IPS-18c (cell line): ENCODE measurements at regions not wholly inside any gene's neighbourhood (a gene's known extent, or its start where the extent isn't known, plus 50 kb on each side); places are given as distances from the start of the nearest gene placed in this dataset.

ENCODE experiments used
- H3K4me3 ChIP-seq: 2 replicates; pipeline ENCODE4 v1.7.0; 2013; ENCODE audit warnings: low read depth, mild to moderate bottlenecking, low read length, moderate library complexity; ENCODE audit not compliant: insufficient read depth
- H3K9me3 ChIP-seq: one replicate; pipeline ENCODE4 v1.6.1; 2013; ENCODE audit warnings: mild to moderate bottlenecking, low read length, moderate library complexity; ENCODE audit not compliant: control insufficient read depth, insufficient read depth

GRCh38 chr18:46413684-46414083, 243.3 kb downstream of the LOXHD1 start:
- H3K9me3 ChIP-seq: no peaks in the 10 kb centered on the region
- H3K4me3 ChIP-seq: no peak overlapping the region

- Histone ChIP-seq H3K9me3 (no peaks in the 10 kb centered on the region), H3K4me3 (no peak overlapping the region)
Observed at GRCh38 chr18:46414863-46415262, 242.2 kb downstream of the LOXHD1 start.

DNA sequence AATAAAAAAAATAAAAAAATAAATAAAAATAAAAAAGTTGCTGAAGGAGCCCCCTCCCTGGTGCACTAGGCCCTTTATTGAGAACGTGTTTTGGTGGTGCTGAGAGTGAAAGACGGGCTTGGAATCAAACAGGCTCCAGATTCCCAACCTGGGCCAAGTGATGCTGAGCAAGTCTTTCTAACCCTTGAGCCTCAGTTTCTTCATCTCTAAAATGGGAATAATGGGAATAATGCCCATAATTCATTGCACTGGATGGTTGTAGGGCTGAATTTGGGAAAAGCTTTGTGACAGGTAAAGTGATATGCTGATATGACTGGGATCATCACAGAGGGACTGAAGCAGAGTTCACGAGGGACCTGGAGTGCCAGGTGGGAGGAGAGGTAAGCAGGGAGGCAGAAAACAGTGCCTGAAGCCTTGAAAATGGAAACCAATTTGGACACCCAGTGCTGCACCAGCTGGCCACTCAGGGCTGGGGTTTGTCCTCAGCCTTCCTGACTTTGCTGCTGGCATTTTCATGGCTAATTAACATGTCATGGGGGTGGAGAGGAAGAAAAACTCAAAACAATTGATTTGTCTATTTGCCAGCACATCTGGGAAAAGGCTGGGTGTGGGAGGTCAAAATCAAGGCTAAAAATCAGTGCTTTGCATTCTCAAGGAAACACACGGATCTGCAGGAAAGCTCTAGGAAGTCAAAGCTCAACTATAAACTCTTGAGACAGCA, 241.3 kb downstream of the LOXHD1 start:
- H3K4me3 ChIP-seq: no peak overlapping the region
- no peaks in the 10 kb centered on the region for H3K9me3 ChIP-seq

DNA sequence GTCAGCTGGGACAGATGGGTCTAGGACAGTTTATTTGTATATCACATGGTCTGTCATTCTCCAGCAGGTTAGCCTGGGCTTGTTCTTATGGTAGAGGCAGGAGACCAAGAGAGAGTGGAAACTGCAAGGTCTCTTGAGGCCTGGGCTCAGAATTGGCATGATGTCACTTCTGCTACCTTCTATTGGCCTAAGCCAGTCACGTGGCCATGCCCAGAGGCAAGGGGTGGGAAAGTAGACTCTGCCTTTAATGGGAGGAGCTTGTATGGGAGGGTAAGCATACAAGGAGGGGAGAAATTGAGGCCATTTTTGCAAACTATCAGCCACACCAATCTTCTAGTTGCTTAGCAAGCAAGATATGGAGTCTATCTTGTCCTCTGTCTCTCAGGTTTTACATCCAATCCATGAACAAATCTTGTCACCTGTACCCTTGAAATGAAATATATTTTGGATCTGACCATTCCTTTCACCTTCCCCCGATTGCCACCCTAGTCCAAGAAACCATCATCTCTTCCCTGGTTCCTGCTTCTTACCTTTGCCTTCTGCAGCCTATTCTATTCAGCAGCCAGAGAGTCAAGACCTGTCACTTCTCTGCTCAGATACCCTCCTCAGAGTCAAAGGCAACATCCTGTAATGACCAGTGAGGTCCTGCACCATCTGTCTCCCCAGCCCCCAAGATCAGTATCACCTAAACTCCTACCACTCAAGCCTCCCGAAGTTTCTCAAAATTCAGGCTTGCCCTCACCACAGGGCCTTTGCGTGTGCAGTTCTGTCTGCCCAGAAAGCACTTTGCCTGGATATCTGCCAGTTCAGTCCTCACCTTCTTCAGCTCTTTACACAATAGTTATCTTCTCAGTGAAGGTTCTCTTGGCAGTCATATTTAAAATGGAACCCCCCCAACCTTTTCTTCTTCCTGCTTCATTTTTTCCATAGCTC, 240.0 kb downstream of the LOXHD1 start:
- Histone ChIP-seq H3K4me3 (no peak overlapping the region), H3K9me3 (no peaks in the 10 kb centered on the region)

DNA sequence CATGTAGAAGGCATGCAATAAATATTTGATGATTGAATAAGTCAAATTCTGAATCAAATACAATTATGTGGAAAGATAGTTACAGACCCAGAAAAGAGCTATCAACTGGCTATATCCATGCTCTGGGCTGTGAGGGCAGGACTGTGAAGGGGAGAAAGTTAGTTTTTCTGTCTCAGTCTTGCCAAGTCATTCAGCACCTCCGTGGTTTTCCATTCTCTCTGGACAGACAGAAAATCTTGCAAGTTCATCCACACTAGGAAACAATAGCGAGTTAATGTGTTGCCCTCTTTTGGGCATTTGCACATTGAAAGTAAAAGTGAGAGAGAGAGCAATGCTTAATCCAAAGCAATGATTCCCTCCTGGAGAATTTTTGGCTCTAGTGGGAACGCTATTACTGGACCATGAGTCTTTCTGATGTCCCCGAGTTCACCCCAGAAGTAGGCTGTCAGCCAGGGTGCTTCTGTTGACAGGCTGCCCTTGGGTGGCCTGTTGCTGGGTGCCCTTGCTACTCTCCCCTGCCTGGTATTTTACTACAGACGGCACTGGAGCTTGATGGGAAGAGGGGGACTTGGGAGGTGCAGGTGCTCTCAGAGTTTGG, 238.3 kb downstream of the LOXHD1 start:
- peaks cover under 1% of the 10 kb centered on the region for H3K9me3 ChIP-seq
- no peak overlapping the region for H3K4me3 ChIP-seq

DNA sequence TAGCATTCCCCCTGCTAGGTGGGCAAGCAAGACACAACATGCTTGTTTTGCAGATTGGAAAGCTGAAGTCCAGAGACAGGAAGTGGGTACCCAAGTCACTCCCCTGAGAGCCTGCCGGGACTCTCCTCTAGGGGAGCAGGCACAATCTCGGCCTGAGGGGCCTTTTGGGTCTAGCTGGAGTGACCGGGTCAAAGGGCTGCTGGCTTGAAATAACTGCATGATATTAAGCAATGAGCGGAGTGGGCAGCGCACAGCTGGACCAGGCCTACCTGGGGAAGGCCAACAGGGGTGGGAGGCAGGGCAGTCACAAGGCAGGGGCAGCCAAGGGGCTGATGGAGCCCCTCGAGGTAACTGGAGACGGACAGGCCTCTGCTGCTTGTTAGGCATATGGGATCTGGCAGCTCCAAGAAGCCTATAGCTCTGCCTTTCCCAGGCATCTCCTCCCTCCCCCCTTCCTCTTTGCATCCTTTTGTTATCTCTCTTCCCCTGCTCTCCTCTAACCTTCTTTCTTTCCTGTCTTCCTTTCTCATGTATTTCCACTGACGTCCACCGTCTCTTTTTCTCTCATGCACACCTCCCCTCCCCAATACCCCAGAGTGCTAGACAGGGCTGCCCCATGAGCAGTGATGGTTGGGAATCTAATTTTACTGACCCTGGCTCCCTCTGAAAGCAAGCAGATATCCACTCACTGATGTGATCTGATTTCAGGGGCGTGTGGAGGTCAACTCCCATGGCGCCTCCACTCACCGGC, 237.5 kb downstream of the LOXHD1 start:
- Histone ChIP-seq H3K9me3 (peaks cover 2% of the 10 kb centered on the region), H3K4me3 (no peak overlapping the region)

- H3K4me3 ChIP-seq: no peak overlapping the region
- peaks cover 2% of the 10 kb centered on the region for H3K9me3 ChIP-seq
Observed at GRCh38 chr18:46421973-46422551, 235.0 kb downstream of the LOXHD1 start.

DNA sequence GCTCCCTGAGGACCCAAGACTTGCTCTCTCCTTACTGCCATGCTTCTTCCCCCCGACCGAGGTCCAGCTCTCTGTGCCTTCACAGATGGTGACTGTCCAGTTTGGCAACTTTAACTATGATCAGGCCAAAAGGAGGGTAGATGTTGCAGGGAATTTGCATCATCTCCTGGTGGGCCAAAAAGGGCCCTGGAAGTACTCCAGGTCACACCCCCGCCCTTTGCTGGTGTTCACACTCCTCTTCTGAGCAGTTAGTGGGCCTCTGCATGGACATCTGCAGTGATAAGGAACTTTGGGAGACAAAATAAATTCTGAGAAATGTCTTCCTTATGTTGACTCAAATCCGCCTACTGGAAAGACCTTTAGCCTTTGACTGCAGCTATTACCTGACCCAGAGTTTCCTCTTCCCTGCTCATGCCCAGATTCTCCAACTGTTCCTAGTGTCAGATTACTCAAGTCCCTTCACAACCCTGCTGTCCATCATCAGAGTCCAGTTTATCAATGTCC, 234.4 kb downstream of the LOXHD1 start:
- no peak overlapping the region for H3K4me3 ChIP-seq
- H3K9me3 ChIP-seq: peaks cover 2% of the 10 kb centered on the region

GRCh38 chr18:46423226-46423805, 233.7 kb downstream of the LOXHD1 start:
- Histone ChIP-seq H3K9me3 (peaks cover 2% of the 10 kb centered on the region), H3K4me3 (no peak overlapping the region)

GRCh38 chr18:46424898-46425297, 232.1 kb downstream of the LOXHD1 start:
- no peak overlapping the region for H3K4me3 ChIP-seq
- H3K9me3 ChIP-seq: peaks cover 2% of the 10 kb centered on the region

DNA sequence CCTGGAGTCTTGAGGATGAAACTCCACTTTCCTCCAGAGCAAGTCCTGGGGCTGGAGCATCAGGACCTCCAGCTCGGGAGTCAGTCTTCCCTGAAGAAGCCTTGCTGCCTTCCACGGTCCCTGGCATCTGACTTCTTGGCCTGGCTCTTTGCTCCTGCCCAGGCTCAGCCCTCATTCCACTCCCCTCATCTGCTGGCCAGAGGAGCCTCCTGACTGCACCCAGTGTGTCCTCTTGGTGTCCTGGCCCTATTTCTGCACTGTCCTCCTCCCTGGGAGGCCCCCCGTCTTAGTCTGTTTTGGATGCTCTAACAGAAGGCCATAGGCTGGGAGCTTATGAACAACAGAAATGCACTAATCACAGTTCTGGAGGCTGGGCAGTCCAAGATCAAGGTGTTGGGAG, 231.5 kb downstream of the LOXHD1 start:
- Histone ChIP-seq H3K9me3 (peaks cover 2% of the 10 kb centered on the region), H3K4me3 (no peak overlapping the region)

- Histone ChIP-seq H3K9me3 (peaks cover 2% of the 10 kb centered on the region), H3K4me3 (no peak overlapping the region)
Observed at GRCh38 chr18:46426021-46426678, 230.9 kb downstream of the LOXHD1 start.

GRCh38 chr18:46426679-46427047, 230.4 kb downstream of the LOXHD1 start:
- Histone ChIP-seq H3K9me3 (peaks cover 2% of the 10 kb centered on the region), H3K4me3 (no peak overlapping the region)
